ENCODE measurements at regions not wholly inside any gene's neighbourhood (a gene's known extent, or its start where the extent isn't known, plus 50 kb on each side); places are given as distances from the start of the nearest gene placed in this dataset.

GRCh38 chr11:45463541-45463940 is 177.4 kb upstream of the SYT13 start:
- Histone ChIP-seq H2BK120ac (ENCODE audit: low read depth, low read length, poor library complexity, severe bottlenecking) (no peak overlapping the region), H4K5ac (ENCODE audit: insufficient read length, low read depth, low read length) (no peak overlapping the region), H3K23me2 (ENCODE audit: insufficient read length, low read depth, low read length, poor library complexity, severe bottlenecking) (no peaks in the 10 kb centered on the region), H3K56ac (ENCODE audit: insufficient read length, low read depth, low read length) (no peak overlapping the region), H3K79me2 (ENCODE audit: insufficient read depth, low read length) (no peaks in the 10 kb centered on the region), H3K18ac (ENCODE audit: insufficient read length, low read depth, low read length) (no peak overlapping the region), H2BK5ac (ENCODE audit: insufficient read length, low read length) (no peak overlapping the region), H3K4me2 (ENCODE audit: insufficient read depth, insufficient read length, low read length) (no peak overlapping the region), H3K27me3 (ENCODE audit: insufficient read depth, low read length) (no peaks in the 10 kb centered on the region), H3K4ac (ENCODE audit: low read depth, low read length) (no peak overlapping the region), H3K23ac (ENCODE audit: insufficient read length, low read depth, low read length) (no peak overlapping the region), H4K20me1 (ENCODE audit: control insufficient read depth, insufficient read depth, insufficient read length) (no peaks in the 10 kb centered on the region), H4K8ac (replicated peaks; ENCODE audit: insufficient read length, low read depth, low read length) (no peak overlapping the region), H3K9ac (ENCODE audit: extremely low read depth, insufficient read length, low read length) (no peak overlapping the region), H2BK20ac (ENCODE audit: low read depth, low read length, poor library complexity, severe bottlenecking) (no peak overlapping the region), H3K4me1 (ENCODE audit: insufficient read depth, low read length) (no peaks in the 10 kb centered on the region), H4K91ac (ENCODE audit: insufficient read length, low read depth, low read length) (no peak overlapping the region), H3T11ph (ENCODE audit: low read length) (no peak overlapping the region), H2AK5ac (ENCODE audit: insufficient read length, low read length) (no peak overlapping the region), H3K27ac (ENCODE audit: insufficient read length, low read depth, low read length) (no peak overlapping the region), H3K79me1 (ENCODE audit: insufficient read depth, low read depth, low read length, poor library complexity, severe bottlenecking) (no peaks in the 10 kb centered on the region), H2BK12ac (ENCODE audit: insufficient read length, low read depth, low read length) (no peak overlapping the region), H2AFZ (ENCODE audit: low read length) (no peak overlapping the region), H3K9me3 (ENCODE audit: control insufficient read depth, low read depth, low read length) (no peaks in the 10 kb centered on the region), H2BK15ac (ENCODE audit: low read depth, low read length) (no peak overlapping the region), H3K14ac (ENCODE audit: insufficient read depth, low read length) (no peak overlapping the region)
- WGBS (ENCODE audit: extremely low coverage, insufficient read length, low lambda C conversion rate), result no CpG with 5 or more reads among the region's 4 CpGs
- H3K4me3 Mint-ChIP-seq, result no peak overlapping the region
- H3K27ac Mint-ChIP-seq, result no peak overlapping the region
- H3K9me3 Mint-ChIP-seq, result no peaks in the 10 kb centered on the region
- no peak for TF ChIP-seq CTCF (conservative IDR thresholded peaks at IDR 0.05)
- H3K36me3 Mint-ChIP-seq (ENCODE audit: insufficient read depth in 1 of 3, low read depth in 3 of 3), result no peaks in the 10 kb centered on the region
- H3K4me1 Mint-ChIP-seq, result peaks cover 7 to 8% of the 10 kb centered on the region in 2 experiments
- H3K27me3 Mint-ChIP-seq (ENCODE audit: low read depth), result peaks cover 15% of the 10 kb centered on the region
- no peak for DNase-seq

All from H9 (cell line).